HCT116 (cell line): ENCODE measurements at regions not wholly inside any gene's neighbourhood (a gene's known extent, or its start where the extent isn't known, plus 50 kb on each side); places are given as distances from the start of the nearest gene placed in this dataset.

Experiments
- CBX3 ChIP-seq: IDR thresholded peaks from 2 replicates; pipeline ENCODE4 v1.6.1; 2012; ENCODE audit warnings: low read depth
- CTCF ChIP-seq, 3 experiments: fragments of 200-600 bp in 1 of 3; sonication (generic) in 1 of 3; IDR thresholded peaks in 2 of 3; conservative IDR thresholded peaks in 1 of 3; 2 replicates each; pipeline ENCODE4 v1.5.1; 2012 to 2017; ENCODE audit warnings: low read depth in 2 of 3, low read length in 2 of 3, antibody characterized with exemption in 1 of 3, borderline replicate concordance in 1 of 3, control low read depth in 1 of 3, mild to moderate bottlenecking in 1 of 3, mixed read lengths in 1 of 3, mixed run types in 1 of 3, moderate library complexity in 1 of 3; ENCODE audit not compliant: insufficient read depth in 1 of 3
- EZH2 ChIP-seq: fragments of 200-600 bp; sonication (generic); IDR thresholded peaks from 2 replicates; pipeline ENCODE4 v1.6.1; 2017; ENCODE audit warnings: antibody characterized with exemption, mixed run types
- EZH2phosphoT487 ChIP-seq: fragments of 200-600 bp; IDR thresholded peaks from 2 replicates; pipeline ENCODE4 v1.6.1; 2018; ENCODE audit warnings: antibody characterized with exemption, borderline replicate concordance
- FOSL1 ChIP-seq: IDR thresholded peaks from 2 replicates; pipeline ENCODE4 v1.6.1; 2012; ENCODE audit warnings: low read depth
- POLR2A ChIP-seq: IDR thresholded peaks from 2 replicates; pipeline ENCODE4 v1.7.0; 2011; ENCODE audit warnings: borderline replicate concordance; ENCODE audit not compliant: insufficient read depth, insufficient read length; ENCODE audit errors: extremely low read depth
- POLR2AphosphoS5 ChIP-seq: IDR thresholded peaks from 2 replicates; pipeline ENCODE4 v1.6.1; 2011; ENCODE audit warnings: mild to moderate bottlenecking, low read depth, low read length, moderate library complexity
- RAD21 ChIP-seq: IDR thresholded peaks from 2 replicates; pipeline ENCODE4 v1.6.1; 2012; ENCODE audit warnings: low read depth, mild to moderate bottlenecking

GRCh38 chr2:65487404-65487803, 55.0 kb upstream of the SPRED2 start:
- TF ChIP-seq RAD21, result no peak
- TF ChIP-seq CTCF (IDR thresholded peaks at IDR 0.05 in 2 of 3, conservative IDR thresholded peaks at IDR 0.05 in 1 of 3; ENCODE audit: borderline replicate concordance in 1 of 3, insufficient read depth in 1 of 3, low read depth in 2 of 3, low read length in 2 of 3), result no peak
- no peak for TF ChIP-seq CBX3
- no peak for TF ChIP-seq FOSL1
- no peak for TF ChIP-seq EZH2
- TF ChIP-seq POLR2AphosphoS5, result no peak
- no peak for TF ChIP-seq EZH2phosphoT487
- no peak for TF ChIP-seq POLR2A
